Adrenal gland (tissue), 9 donors: ENCODE measurements at regions not wholly inside any gene's neighbourhood (a gene's known extent, or its start where the extent isn't known, plus 50 kb on each side); places are given as distances from the start of the nearest gene placed in this dataset.

Source experiments
- DNase-seq, 7 donors: peaks; one replicate each; pipeline ENCODE4 v3.0.0-alpha.2; 2019 to 2020
- H3K27ac ChIP-seq, 5 donors: fragments of 200-600 bp; sonication (generic) in 4 of 5; 1 replicate in 3 of 5; 2 replicates in 2 of 5; pipeline versions ENCODE4 v1.5.1 to v1.8.0; 2016 to 2020; ENCODE audit warnings: mild to moderate bottlenecking in 1 of 5
- H3K27me3 ChIP-seq: fragments of 200-600 bp; 2 replicates; pipeline ENCODE4 v1.8.0; 2021
- H3K36me3 ChIP-seq, 2 donors: fragments of 200-600 bp; replicated peaks in 1 of 2; 1 replicate in 1 of 2; 2 replicates in 1 of 2; pipeline versions ENCODE4 v1.5.1 to v1.8.0; 2018 to 2022
- H3K4me1 ChIP-seq, 2 donors: fragments of 200-600 bp; replicated peaks in 1 of 2; 1 replicate in 1 of 2; 2 replicates in 1 of 2; pipeline versions ENCODE4 v1.5.1 to v1.8.0; 2018 to 2021
- H3K4me3 ChIP-seq, 4 donors: fragments of 200-600 bp; sonication (generic) in 3 of 4; one replicate each; pipeline ENCODE4 v1.5.1; 2016 to 2018
- H3K9me3 ChIP-seq, 3 donors: fragments of 200-600 bp; sonication (generic) in 1 of 3; replicated peaks in 1 of 3; 1 replicate in 2 of 3; 2 replicates in 1 of 3; pipeline versions ENCODE4 v1.5.1 to v1.8.0; 2016 to 2021
- CTCF ChIP-seq, 6 experiments: fragments of 450-650 bp in 4 of 6; fragments of 200-600 bp in 2 of 6; sonication (generic) in 1 of 6; IDR thresholded peaks; 1 replicate in 5 of 6; 2 replicates in 1 of 6; pipeline versions ENCODE4 v1.5.1 to v1.8.0; 2016 to 2021; ENCODE audit warnings: antibody characterized with exemption in 6 of 6, mild to moderate bottlenecking in 2 of 6, moderate library complexity in 1 of 6
- POLR2A ChIP-seq, 2 donors: fragments of 450-650 bp; IDR thresholded peaks; one replicate each; pipeline ENCODE4 v1.6.1; 2017; ENCODE audit warnings: antibody characterized with exemption in 2 of 2, mild to moderate bottlenecking in 2 of 2, moderate library complexity in 1 of 2
- WGBS, 4 donors: extraction: QIAGEN DNeasy Blood & Tissue Kit in 2 of 4; methylation state at CpG; one replicate each; pipeline versions ENCODE4 v1.1.5 to v1.1.7; 2013 to 2017; 5-methylcytosine and 5-hydroxymethylcytosine counted together
- intact Hi-C, 2 donors: fragments of 100-400 bp; cut with DNase I; formaldehyde crosslinking; loops; one replicate each; pipeline versions ENCODE4 v1.14.1 to v1.15.0; 2022 to 2023
- donor health status: healthy with polysubstance abuse.
- donor health status: Bipolar disorder and iron deficiency.
- donor health status: DM: yes; HTN: yes; CAD: no.
- donor health status: DM: no; HTN: no; CAD: no.
- donor health status: DM: no; HTN: no; CAD: no.

- intact Hi-C loops: no loop called here
- Histone ChIP-seq H3K36me3 (no peaks in the 10 kb centered on the region), H3K9me3 (no peaks in the 10 kb centered on the region), H3K4me1 (no peaks in the 10 kb centered on the region), H3K27ac (no peak overlapping the region), H3K4me3 (no peak overlapping the region), H3K27me3 (no peaks in the 10 kb centered on the region)
- TF ChIP-seq POLR2A (IDR thresholded peaks at IDR 0.05) (no peak), CTCF (IDR thresholded peaks at IDR 0.05) (no peak)
- 84 to 89% (median 87%) methylated on average over 4 of the region's 4 CpGs for WGBS, 4 donors
- no peak for DNase-seq
Measured at GRCh38 chr16:82412770-82413169, 214.0 kb upstream of the CDH13 start.

DNA sequence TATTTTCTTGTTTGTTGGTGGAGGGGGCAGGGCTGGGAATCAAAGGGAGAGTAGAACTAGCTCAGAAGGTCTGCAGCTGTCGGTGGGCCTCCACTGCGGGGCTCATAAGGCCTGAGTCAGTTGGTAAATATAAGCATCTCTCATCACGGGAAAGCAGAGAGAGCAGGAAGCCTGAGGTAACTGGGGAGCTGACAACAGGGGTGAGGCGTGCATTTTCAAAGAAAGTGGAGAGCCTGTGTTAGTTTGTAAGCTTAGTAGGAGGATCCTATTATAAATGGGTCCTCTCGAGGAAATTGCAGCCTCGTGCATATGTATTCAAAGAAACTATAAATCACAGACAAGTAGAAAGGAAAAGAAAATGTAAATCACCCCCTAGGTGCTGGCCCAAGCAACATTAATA, 221.0 kb upstream of the CDH13 start:
- H3K9me3 ChIP-seq: no peaks in the 10 kb centered on the region
- intact Hi-C loops: no loop called here
- no peak overlapping the region for H3K4me3 ChIP-seq
- H3K27me3 ChIP-seq: no peaks in the 10 kb centered on the region
- H3K36me3 ChIP-seq: no peaks in the 10 kb centered on the region
- no peak for DNase-seq
- H3K4me1 ChIP-seq: no peaks in the 10 kb centered on the region
- H3K27ac ChIP-seq: no peak overlapping the region
- WGBS, 4 donors: 43 to 59% (median 59%) methylated on average over 6 of the region's 6 CpGs
- TF ChIP-seq CTCF (IDR thresholded peaks at IDR 0.05) (no peak), POLR2A (IDR thresholded peaks at IDR 0.05) (no peak)

- 67 to 80% (median 74%) methylated on average over 3 of the region's 3 CpGs for WGBS, 4 donors
- H3K9me3 ChIP-seq: no peaks in the 10 kb centered on the region
- intact Hi-C loops: no loop called here
- H3K4me3 ChIP-seq: no peak overlapping the region
- H3K36me3 ChIP-seq: no peaks in the 10 kb centered on the region
- H3K27ac ChIP-seq: no peak overlapping the region
- no peak for DNase-seq
- H3K27me3 ChIP-seq: no peaks in the 10 kb centered on the region
- no peaks in the 10 kb centered on the region for H3K4me1 ChIP-seq
- no peak for TF ChIP-seq CTCF (IDR thresholded peaks at IDR 0.05)
- no peak for TF ChIP-seq POLR2A (IDR thresholded peaks at IDR 0.05)
Measured at GRCh38 chr16:82404586-82405315, 222.0 kb upstream of the CDH13 start.

GRCh38 chr16:82402665-82403218, 224.0 kb upstream of the CDH13 start:
- no peaks in the 10 kb centered on the region for H3K4me1 ChIP-seq
- no peaks in the 10 kb centered on the region for H3K9me3 ChIP-seq
- H3K27me3 ChIP-seq: no peaks in the 10 kb centered on the region
- no peaks in the 10 kb centered on the region for H3K36me3 ChIP-seq
- intact Hi-C loops: no loop called here
- WGBS, 4 donors: 80 to 94% (median 88%) methylated on average over 5 of the region's 5 CpGs
- no peak overlapping the region for H3K27ac ChIP-seq
- H3K4me3 ChIP-seq: no peak overlapping the region
- TF ChIP-seq CTCF (IDR thresholded peaks at IDR 0.05) (no peak), POLR2A (IDR thresholded peaks at IDR 0.05) (no peak)
- DNase-seq: no peak
